Loucy (cell line): ENCODE measurements at regions not wholly inside any gene's neighbourhood (a gene's known extent, or its start where the extent isn't known, plus 50 kb on each side); places are given as distances from the start of the nearest gene placed in this dataset.

ENCODE experiments used
- H2AFZ ChIP-seq: fragments of 200-600 bp; sonication (generic); 2 replicates; pipeline ENCODE4 v1.6.0; 2016; ENCODE audit warnings: antibody characterized with exemption, mild to moderate bottlenecking, low read length, moderate library complexity
- H3F3A ChIP-seq: fragments of 200-600 bp; 2 replicates; pipeline ENCODE4 v1.6.0; 2016; ENCODE audit warnings: antibody characterized with exemption, low read depth, mild to moderate bottlenecking
- H3K27me3 ChIP-seq: fragments of 200-600 bp; sonication (generic); 2 replicates; pipeline ENCODE4 v1.6.1; 2014; ENCODE audit warnings: low read length, mild to moderate bottlenecking; ENCODE audit not compliant: insufficient read depth, poor library complexity, severe bottlenecking
- H3K36me3 ChIP-seq: fragments of 200-600 bp; sonication (generic); 2 replicates; pipeline ENCODE4 v1.6.1; 2016; ENCODE audit warnings: low read length; ENCODE audit not compliant: insufficient read depth
- H3K4me1 ChIP-seq: fragments of 200-600 bp; sonication (generic); 2 replicates; pipeline ENCODE4 v1.5.1; 2014; ENCODE audit warnings: low read length, mild to moderate bottlenecking; ENCODE audit not compliant: insufficient read depth, poor library complexity, severe bottlenecking
- H3K4me2 ChIP-seq: fragments of 200-600 bp; sonication (generic); 2 replicates; pipeline ENCODE4 v1.6.0; 2014; ENCODE audit warnings: antibody characterized with exemption, low read length, low read depth, mild to moderate bottlenecking; ENCODE audit not compliant: poor library complexity, severe bottlenecking
- H3K4me3 ChIP-seq: fragments of 200-600 bp; sonication (generic); 2 replicates; pipeline ENCODE4 v1.5.1; 2014; ENCODE audit warnings: low read length, mild to moderate bottlenecking, mixed read lengths; ENCODE audit not compliant: poor library complexity, severe bottlenecking
- H3K79me2 ChIP-seq: fragments of 200-600 bp; sonication (generic); 2 replicates; pipeline ENCODE4 v1.6.1; 2014; ENCODE audit warnings: low read length; ENCODE audit not compliant: insufficient read depth
- H3K9ac ChIP-seq: fragments of 200-600 bp; sonication (generic); 2 replicates; pipeline ENCODE4 v1.6.0; 2014; ENCODE audit warnings: mild to moderate bottlenecking, low read depth, low read length, moderate library complexity; ENCODE audit not compliant: poor library complexity, severe bottlenecking
- H3K9me2 ChIP-seq: fragments of 200-600 bp; sonication (generic); replicated peaks from 2 replicates; pipeline ENCODE4 v1.6.1; 2016; ENCODE audit warnings: low read depth, low read length, mixed read lengths
- H3K9me3 ChIP-seq: fragments of 200-600 bp; sonication (generic); 2 replicates; pipeline ENCODE4 v1.6.1; 2014; ENCODE audit warnings: mild to moderate bottlenecking, antibody characterized with exemption, low read length, low read depth; ENCODE audit not compliant: insufficient read depth
- H4K20me1 ChIP-seq: fragments of 200-600 bp; sonication (generic); 2 replicates; pipeline ENCODE4 v1.6.0; 2014; ENCODE audit warnings: antibody characterized with exemption, low read length, mild to moderate bottlenecking; ENCODE audit not compliant: insufficient read depth, poor library complexity, severe bottlenecking
- CTCF ChIP-seq: fragments of 200-600 bp; sonication (generic); conservative IDR thresholded peaks from 2 replicates; pipeline ENCODE4 v1.5.1; 2014; ENCODE audit warnings: mild to moderate bottlenecking, antibody characterized with exemption, low read length
- EZH2phosphoT487 ChIP-seq: fragments of 200-600 bp; IDR thresholded peaks from 2 replicates; pipeline ENCODE4 v1.6.1; 2018; ENCODE audit warnings: antibody characterized with exemption, mild to moderate bottlenecking, moderate library complexity, borderline replicate concordance

- Histone ChIP-seq H3K4me1 (no peaks in the 10 kb centered on the region), H3K4me3 (no peak overlapping the region), H3K27me3 (no peaks in the 10 kb centered on the region), H3K79me2 (no peaks in the 10 kb centered on the region), H3K9ac (no peak overlapping the region), H3K4me2 (no peak overlapping the region), H4K20me1 (no peaks in the 10 kb centered on the region), H3K9me2 (no peaks in the 10 kb centered on the region), H3K9me3 (no peaks in the 10 kb centered on the region), H2AFZ (no peak overlapping the region), H3F3A (no peaks in the 10 kb centered on the region), H3K36me3 (no peaks in the 10 kb centered on the region)
- TF ChIP-seq CTCF = no peak
- no peak for TF ChIP-seq EZH2phosphoT487
These were observed 93.6 kb upstream of the CDH13 start for GRCh38 chr16:82533189-82533588.

GRCh38 chr16:82530883-82531282, 95.9 kb upstream of the CDH13 start:
- H3F3A ChIP-seq = no peaks in the 10 kb centered on the region
- H2AFZ ChIP-seq = no peak overlapping the region
- no peak overlapping the region for H3K4me3 ChIP-seq
- H4K20me1 ChIP-seq = no peaks in the 10 kb centered on the region
- TF ChIP-seq EZH2phosphoT487 = no peak
- TF ChIP-seq CTCF = no peak
- H3K9me3 ChIP-seq = no peaks in the 10 kb centered on the region
- no peak overlapping the region for H3K9ac ChIP-seq
- H3K79me2 ChIP-seq = no peaks in the 10 kb centered on the region
- H3K36me3 ChIP-seq = no peaks in the 10 kb centered on the region
- H3K4me1 ChIP-seq = no peaks in the 10 kb centered on the region
- no peaks in the 10 kb centered on the region for H3K9me2 ChIP-seq
- no peaks in the 10 kb centered on the region for H3K27me3 ChIP-seq
- H3K4me2 ChIP-seq = no peak overlapping the region

GRCh38 chr16:82527101-82527500, 99.7 kb upstream of the CDH13 start:
- no peak for TF ChIP-seq CTCF
- TF ChIP-seq EZH2phosphoT487 = no peak

More at GRCh38 chr16:82527101-82527500, 99.7 kb upstream of the CDH13 start:
- Histone ChIP-seq H3K9me3 (peaks cover 2% of the 10 kb centered on the region; the same call in 1 of the 2 replicates), H2AFZ (no peak overlapping the region), H3K4me2 (no peak overlapping the region), H3K4me3 (no peak overlapping the region), H3K79me2 (no peaks in the 10 kb centered on the region), H3K4me1 (no peaks in the 10 kb centered on the region), H3K9me2 (no peaks in the 10 kb centered on the region), H4K20me1 (no peaks in the 10 kb centered on the region), H3K36me3 (no peaks in the 10 kb centered on the region), H3K9ac (no peak overlapping the region), H3F3A (no peaks in the 10 kb centered on the region), H3K27me3 (no peaks in the 10 kb centered on the region)
